ENCODE measurements at regions not wholly inside any gene's neighbourhood (a gene's known extent, or its start where the extent isn't known, plus 50 kb on each side); places are given as distances from the start of the nearest gene placed in this dataset.

DNA sequence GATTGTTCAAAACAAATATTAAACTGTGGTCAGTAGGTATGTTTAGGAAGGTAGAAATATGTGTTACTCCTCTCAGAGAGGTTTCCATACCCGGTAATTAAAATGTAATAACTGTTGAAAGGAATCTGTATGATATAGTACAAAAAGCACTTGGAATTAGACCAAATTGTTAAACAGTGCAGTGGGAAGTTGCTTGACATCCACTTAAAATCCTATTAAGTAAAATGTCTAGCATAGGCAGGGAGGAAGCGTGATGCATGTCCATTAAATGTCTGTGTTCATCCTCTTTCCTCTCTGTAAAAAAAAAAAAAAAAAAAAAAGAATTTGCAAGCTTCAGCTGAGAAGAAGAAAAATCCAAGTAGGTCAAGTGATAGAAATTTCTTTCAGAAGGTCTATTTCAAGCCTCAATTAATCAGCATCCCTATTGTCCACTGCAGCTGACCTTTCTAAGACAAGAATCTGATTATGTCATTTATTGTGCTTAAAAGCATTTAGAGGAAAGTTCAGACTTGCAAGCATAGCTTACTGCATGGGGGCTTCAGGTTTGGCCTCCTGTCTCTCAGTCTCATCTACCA is 265.6 kb upstream of the RGS6 start:
- TF ChIP-seq POLR2AphosphoS5 (IDR thresholded peaks at IDR 0.05; ENCODE audit: low read depth), result no peak
- no peak for TF ChIP-seq EZH2 (IDR thresholded peaks at IDR 0.05; ENCODE audit: low read depth, unreplicated experiment)
- TF ChIP-seq, protein P1, sequence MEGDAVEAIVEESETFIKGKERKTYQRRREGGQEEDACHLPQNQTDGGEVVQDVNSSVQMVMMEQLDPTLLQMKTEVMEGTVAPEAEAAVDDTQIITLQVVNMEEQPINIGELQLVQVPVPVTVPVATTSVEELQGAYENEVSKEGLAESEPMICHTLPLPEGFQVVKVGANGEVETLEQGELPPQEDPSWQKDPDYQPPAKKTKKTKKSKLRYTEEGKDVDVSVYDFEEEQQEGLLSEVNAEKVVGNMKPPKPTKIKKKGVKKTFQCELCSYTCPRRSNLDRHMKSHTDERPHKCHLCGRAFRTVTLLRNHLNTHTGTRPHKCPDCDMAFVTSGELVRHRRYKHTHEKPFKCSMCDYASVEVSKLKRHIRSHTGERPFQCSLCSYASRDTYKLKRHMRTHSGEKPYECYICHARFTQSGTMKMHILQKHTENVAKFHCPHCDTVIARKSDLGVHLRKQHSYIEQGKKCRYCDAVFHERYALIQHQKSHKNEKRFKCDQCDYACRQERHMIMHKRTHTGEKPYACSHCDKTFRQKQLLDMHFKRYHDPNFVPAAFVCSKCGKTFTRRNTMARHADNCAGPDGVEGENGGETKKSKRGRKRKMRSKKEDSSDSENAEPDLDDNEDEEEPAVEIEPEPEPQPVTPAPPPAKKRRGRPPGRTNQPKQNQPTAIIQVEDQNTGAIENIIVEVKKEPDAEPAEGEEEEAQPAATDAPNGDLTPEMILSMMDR (conservative IDR thresholded peaks at IDR 0.05; ENCODE audit: low read depth in 2 of 2), result no peak
- TF ChIP-seq, protein P2, sequence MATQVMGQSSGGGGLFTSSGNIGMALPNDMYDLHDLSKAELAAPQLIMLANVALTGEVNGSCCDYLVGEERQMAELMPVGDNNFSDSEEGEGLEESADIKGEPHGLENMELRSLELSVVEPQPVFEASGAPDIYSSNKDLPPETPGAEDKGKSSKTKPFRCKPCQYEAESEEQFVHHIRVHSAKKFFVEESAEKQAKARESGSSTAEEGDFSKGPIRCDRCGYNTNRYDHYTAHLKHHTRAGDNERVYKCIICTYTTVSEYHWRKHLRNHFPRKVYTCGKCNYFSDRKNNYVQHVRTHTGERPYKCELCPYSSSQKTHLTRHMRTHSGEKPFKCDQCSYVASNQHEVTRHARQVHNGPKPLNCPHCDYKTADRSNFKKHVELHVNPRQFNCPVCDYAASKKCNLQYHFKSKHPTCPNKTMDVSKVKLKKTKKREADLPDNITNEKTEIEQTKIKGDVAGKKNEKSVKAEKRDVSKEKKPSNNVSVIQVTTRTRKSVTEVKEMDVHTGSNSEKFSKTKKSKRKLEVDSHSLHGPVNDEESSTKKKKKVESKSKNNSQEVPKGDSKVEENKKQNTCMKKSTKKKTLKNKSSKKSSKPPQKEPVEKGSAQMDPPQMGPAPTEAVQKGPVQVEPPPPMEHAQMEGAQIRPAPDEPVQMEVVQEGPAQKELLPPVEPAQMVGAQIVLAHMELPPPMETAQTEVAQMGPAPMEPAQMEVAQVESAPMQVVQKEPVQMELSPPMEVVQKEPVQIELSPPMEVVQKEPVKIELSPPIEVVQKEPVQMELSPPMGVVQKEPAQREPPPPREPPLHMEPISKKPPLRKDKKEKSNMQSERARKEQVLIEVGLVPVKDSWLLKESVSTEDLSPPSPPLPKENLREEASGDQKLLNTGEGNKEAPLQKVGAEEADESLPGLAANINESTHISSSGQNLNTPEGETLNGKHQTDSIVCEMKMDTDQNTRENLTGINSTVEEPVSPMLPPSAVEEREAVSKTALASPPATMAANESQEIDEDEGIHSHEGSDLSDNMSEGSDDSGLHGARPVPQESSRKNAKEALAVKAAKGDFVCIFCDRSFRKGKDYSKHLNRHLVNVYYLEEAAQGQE (IDR thresholded peaks at IDR 0.05; ENCODE audit: unreplicated experiment), result no peak
- TF ChIP-seq STAT1 (IDR thresholded peaks at IDR 0.05; ENCODE audit: unreplicated experiment), result no peak
- no peak for TF ChIP-seq EZH2phosphoT487 (IDR thresholded peaks at IDR 0.05; ENCODE audit: unreplicated experiment)
- TF ChIP-seq JUNB (IDR thresholded peaks at IDR 0.05; ENCODE audit: unreplicated experiment), result no peak
- TF ChIP-seq ZNF114 (CRISPR knock-in tag; IDR thresholded peaks at IDR 0.05), result no peak
- TF ChIP-seq CREB1 (CRISPR knock-in tag; IDR thresholded peaks at IDR 0.05; ENCODE audit: low read depth), result no peak

Measured in GM23338 (cell line).